22Rv1 (cell line): ENCODE measurements at regions not wholly inside any gene's neighbourhood (a gene's known extent, or its start where the extent isn't known, plus 50 kb on each side); places are given as distances from the start of the nearest gene placed in this dataset.

Experiments used
- H3K27ac ChIP-seq: fragments of 450-650 bp; 2 replicates; pipeline ENCODE4 v1.5.1; 2017
- CTCF ChIP-seq: fragments of 450-650 bp; IDR thresholded peaks from 2 replicates; pipeline ENCODE4 v1.5.1; 2017; ENCODE audit warnings: mild to moderate bottlenecking
- ZFX ChIP-seq: fragments of 450-650 bp; IDR thresholded peaks from 2 replicates; pipeline ENCODE4 v1.6.1; 2017; ENCODE audit warnings: antibody characterized with exemption, borderline replicate concordance

GRCh38 chr6:43924222-43924702 lies 154.3 kb downstream of the VEGFA start:
- no peak for TF ChIP-seq CTCF
- TF ChIP-seq ZFX = no peak
- H3K27ac ChIP-seq = no peak overlapping the region

- no peak for TF ChIP-seq CTCF
- no peak for TF ChIP-seq ZFX
- no peak overlapping the region for H3K27ac ChIP-seq
Observed at GRCh38 chr6:43923376-43924221, 153.6 kb downstream of the VEGFA start.

GRCh38 chr6:43922426-43923375 lies 152.7 kb downstream of the VEGFA start:
- H3K27ac ChIP-seq = no peak overlapping the region

GRCh38 chr6:43921548-43922425 lies 151.8 kb downstream of the VEGFA start:
- TF ChIP-seq ZFX (no peak), CTCF (no peak)
- no peak overlapping the region for H3K27ac ChIP-seq

More at GRCh38 chr6:43922426-43923375, 152.7 kb downstream of the VEGFA start:
- TF ChIP-seq CTCF (no peak), ZFX (no peak)

GRCh38 chr6:43921039-43921438 lies 151.0 kb downstream of the VEGFA start:
- H3K27ac ChIP-seq = no peak overlapping the region
- TF ChIP-seq ZFX (no peak), CTCF (no peak)

- no peak for TF ChIP-seq CTCF
- no peak for TF ChIP-seq ZFX
- no peak overlapping the region for H3K27ac ChIP-seq
Observed at GRCh38 chr6:43919774-43920173, 149.8 kb downstream of the VEGFA start.
